ENCODE measurements at regions not wholly inside any gene's neighbourhood (a gene's known extent, or its start where the extent isn't known, plus 50 kb on each side); places are given as distances from the start of the nearest gene placed in this dataset.

DNA sequence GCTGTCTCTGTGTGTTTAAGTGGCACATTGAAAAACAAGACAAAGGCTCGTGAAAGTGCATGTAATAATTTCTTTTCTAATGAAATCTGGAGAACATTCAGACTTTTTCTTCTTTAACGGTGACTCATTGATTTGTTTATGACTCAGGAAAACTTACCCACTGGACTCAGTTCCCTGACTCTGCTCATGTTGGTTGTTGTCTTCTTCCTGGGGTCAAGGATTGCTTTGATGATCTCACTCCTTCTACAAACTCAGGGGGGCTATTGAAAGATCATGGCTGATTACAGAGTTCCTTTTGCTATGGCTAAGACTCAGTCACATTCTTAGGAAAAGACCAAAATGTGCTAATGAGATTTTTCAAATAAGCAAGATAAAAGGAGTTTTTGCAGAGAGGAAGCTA lies 141.1 kb upstream of the DAP start:
- TF ChIP-seq POLR2A (IDR thresholded peaks at IDR 0.05) (no peak), CTCF (IDR thresholded peaks at IDR 0.05) (no peak)

Measured in thyroid gland (tissue), 4 donors.